Stomach (tissue), 4 donors: ENCODE measurements at regions not wholly inside any gene's neighbourhood (a gene's known extent, or its start where the extent isn't known, plus 50 kb on each side); places are given as distances from the start of the nearest gene placed in this dataset.

Source experiments
- EP300 ChIP-seq: sonication (generic); formaldehyde crosslinking; IDR thresholded peaks from one replicate; pipeline ENCODE4 v1.6.1; 2017; ENCODE audit warnings: antibody characterized with exemption
- POLR2A ChIP-seq, 4 donors: fragments of 450-650 bp; IDR thresholded peaks; one replicate each; pipeline ENCODE4 v1.6.1; 2016; ENCODE audit warnings: antibody characterized with exemption in 4 of 4, control low read depth in 2 of 4, mild to moderate bottlenecking in 1 of 4, moderate library complexity in 1 of 4
- POLR2AphosphoS5 ChIP-seq, 3 donors: sonication (generic); formaldehyde crosslinking; IDR thresholded peaks; one replicate each; pipeline ENCODE4 v1.6.1; 2016; ENCODE audit warnings: antibody characterized with exemption in 3 of 3
- TF ChIP-seq, protein P1 (sequence below), 7 experiments: fragments of 450-650 bp in 4 of 7; fragments of 200-600 bp in 3 of 7; sonication (generic) in 3 of 7; IDR thresholded peaks; one replicate each; pipeline ENCODE4 v1.5.1; 2016 to 2019; ENCODE audit warnings: antibody characterized with exemption in 7 of 7, control low read depth in 2 of 7, mild to moderate bottlenecking in 1 of 7

DNA sequence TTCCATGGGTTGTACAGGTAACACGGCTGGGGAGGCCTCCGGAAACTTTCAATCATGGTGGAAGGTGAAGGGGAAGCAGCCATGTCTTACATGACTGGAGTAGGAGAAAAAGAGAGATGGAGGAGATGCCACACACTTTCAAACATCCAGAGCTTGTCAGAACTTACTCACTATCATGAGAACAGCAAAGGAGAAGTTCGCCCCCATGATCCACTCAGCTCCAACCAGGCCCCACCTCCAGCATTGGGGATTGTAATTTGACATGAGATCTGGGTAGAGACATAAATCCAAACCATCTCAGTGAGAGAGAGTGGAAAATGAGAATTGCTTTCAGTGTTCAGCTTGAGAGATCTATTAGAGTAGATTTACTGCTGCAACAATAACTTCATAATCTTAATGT is 210.9 kb downstream of the NDFIP2 start:
- TF ChIP-seq, protein P1, sequence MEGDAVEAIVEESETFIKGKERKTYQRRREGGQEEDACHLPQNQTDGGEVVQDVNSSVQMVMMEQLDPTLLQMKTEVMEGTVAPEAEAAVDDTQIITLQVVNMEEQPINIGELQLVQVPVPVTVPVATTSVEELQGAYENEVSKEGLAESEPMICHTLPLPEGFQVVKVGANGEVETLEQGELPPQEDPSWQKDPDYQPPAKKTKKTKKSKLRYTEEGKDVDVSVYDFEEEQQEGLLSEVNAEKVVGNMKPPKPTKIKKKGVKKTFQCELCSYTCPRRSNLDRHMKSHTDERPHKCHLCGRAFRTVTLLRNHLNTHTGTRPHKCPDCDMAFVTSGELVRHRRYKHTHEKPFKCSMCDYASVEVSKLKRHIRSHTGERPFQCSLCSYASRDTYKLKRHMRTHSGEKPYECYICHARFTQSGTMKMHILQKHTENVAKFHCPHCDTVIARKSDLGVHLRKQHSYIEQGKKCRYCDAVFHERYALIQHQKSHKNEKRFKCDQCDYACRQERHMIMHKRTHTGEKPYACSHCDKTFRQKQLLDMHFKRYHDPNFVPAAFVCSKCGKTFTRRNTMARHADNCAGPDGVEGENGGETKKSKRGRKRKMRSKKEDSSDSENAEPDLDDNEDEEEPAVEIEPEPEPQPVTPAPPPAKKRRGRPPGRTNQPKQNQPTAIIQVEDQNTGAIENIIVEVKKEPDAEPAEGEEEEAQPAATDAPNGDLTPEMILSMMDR (IDR thresholded peaks at IDR 0.05), result no peak
- no peak for TF ChIP-seq EP300
- no peak for TF ChIP-seq POLR2AphosphoS5 (IDR thresholded peaks at IDR 0.05)
- no peak for TF ChIP-seq POLR2A (IDR thresholded peaks at IDR 0.05)
